T47D (cell line): ENCODE measurements at regions not wholly inside any gene's neighbourhood (a gene's known extent, or its start where the extent isn't known, plus 50 kb on each side); places are given as distances from the start of the nearest gene placed in this dataset.
"Not testable (repeated sequence)": the region's sequence is repeated elsewhere in the genome, so short reads cannot be mapped to it uniquely, and the experiment has no call there.

Experiments
- DNase-seq, 2 experiments: peaks; one replicate each; pipeline versions ENCODE4 v3.0.0 to v3.0.0-alpha.2; 2011 to 2012; ENCODE audit warnings: low read depth in 1 of 2, low spot score in 1 of 2
- JUND ChIP-seq: IDR thresholded peaks from 2 replicates; pipeline ENCODE4 v1.6.1; 2012; ENCODE audit warnings: low read depth
- in situ Hi-C: cut with HindIII; loops from 2 replicates; pipeline ENCODE4 v1.10.0; 2016; ENCODE audit warnings: low sequenced_read_pairs, low pct_unique_long_range_greater_than_20kb

GRCh38 chr6:170202416-170203135 is 88.3 kb downstream of the DLL1 start:
- no peak for TF ChIP-seq JUND
- no peak for DNase-seq
- in situ Hi-C loops = no loop called here

- no peak for TF ChIP-seq JUND
- in situ Hi-C loops = no loop called here
- DNase-seq = no peak
These were observed 89.5 kb downstream of the DLL1 start for GRCh38 chr6:170201361-170201760.

- DNase-seq = no peak
- in situ Hi-C loops = no loop called here
- TF ChIP-seq JUND = no peak
These were observed 90.4 kb downstream of the DLL1 start for GRCh38 chr6:170200458-170200891.

GRCh38 chr6:170199716-170200115 is 91.2 kb downstream of the DLL1 start:
- TF ChIP-seq JUND = no peak
- in situ Hi-C loops = no loop called here
- no peak for DNase-seq

GRCh38 chr6:170198298-170198697 is 92.6 kb downstream of the DLL1 start:
- no peak for TF ChIP-seq JUND
- in situ Hi-C loops = no loop called here

GRCh38 chr6:170193326-170193821 is 97.5 kb downstream of the DLL1 start:
- no peak for TF ChIP-seq JUND
- in situ Hi-C loops = no loop called here
- no peak for DNase-seq

More at GRCh38 chr6:170198298-170198697, 92.6 kb downstream of the DLL1 start:
- DNase-seq = no peak

- no peak for TF ChIP-seq JUND
- no peak for DNase-seq
- in situ Hi-C loops = no loop called here
These were observed 98.0 kb downstream of the DLL1 start for GRCh38 chr6:170192905-170193304.

GRCh38 chr6:170192101-170192500 is 98.8 kb downstream of the DLL1 start:
- DNase-seq = not testable (repeated sequence)

GRCh38 chr6:170190046-170190445 is 100.8 kb downstream of the DLL1 start:
- in situ Hi-C loops = no loop called here
- DNase-seq = no peak
- TF ChIP-seq JUND = no peak

More at GRCh38 chr6:170192101-170192500, 98.8 kb downstream of the DLL1 start:
- in situ Hi-C loops = not testable (repeated sequence)

- in situ Hi-C loops = no loop called here
- TF ChIP-seq JUND = no peak
- no peak for DNase-seq
These were observed 101.6 kb downstream of the DLL1 start for GRCh38 chr6:170189236-170189635.

- no peak for TF ChIP-seq JUND
- DNase-seq = no peak
- in situ Hi-C loops = no loop called here
These were observed 102.3 kb downstream of the DLL1 start for GRCh38 chr6:170188571-170189001.

GRCh38 chr6:170187669-170188566 is 103.0 kb downstream of the DLL1 start:
- in situ Hi-C loops = no loop called here
- TF ChIP-seq JUND = no peak
- no peak for DNase-seq

- in situ Hi-C loops = no loop called here
- TF ChIP-seq JUND = no peak
- no peak for DNase-seq
These were observed 103.8 kb downstream of the DLL1 start for GRCh38 chr6:170186941-170187668.
